LNCAP (cell line): ENCODE measurements at regions not wholly inside any gene's neighbourhood (a gene's known extent, or its start where the extent isn't known, plus 50 kb on each side); places are given as distances from the start of the nearest gene placed in this dataset.

Experiments
- TF ChIP-seq, protein P1 (sequence below): fragments of 450-650 bp; IDR thresholded peaks from 2 replicates; pipeline ENCODE4 v1.5.1; 2017; ENCODE audit warnings: mild to moderate bottlenecking

DNA sequence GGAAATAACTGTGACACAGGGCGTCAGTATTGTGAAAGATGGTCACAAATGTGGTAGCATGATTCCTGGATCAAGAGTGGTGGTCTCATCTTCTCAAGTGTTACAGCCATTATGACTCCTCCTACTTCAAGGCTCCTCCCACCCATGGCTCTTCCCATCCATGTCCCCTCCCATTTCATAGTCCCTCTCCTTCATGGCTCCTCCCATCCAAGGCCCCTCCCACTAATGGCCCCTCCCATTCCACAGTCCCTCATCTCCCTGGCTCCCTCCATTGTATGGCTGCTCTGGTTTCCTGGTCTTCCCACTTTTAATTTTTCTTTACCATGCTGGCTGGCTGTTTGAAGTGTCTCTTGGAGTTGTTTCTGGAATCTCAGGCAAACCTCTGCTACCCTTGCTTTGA, 1375.2 kb upstream of the TMEM132C start:
- TF ChIP-seq, protein P1, sequence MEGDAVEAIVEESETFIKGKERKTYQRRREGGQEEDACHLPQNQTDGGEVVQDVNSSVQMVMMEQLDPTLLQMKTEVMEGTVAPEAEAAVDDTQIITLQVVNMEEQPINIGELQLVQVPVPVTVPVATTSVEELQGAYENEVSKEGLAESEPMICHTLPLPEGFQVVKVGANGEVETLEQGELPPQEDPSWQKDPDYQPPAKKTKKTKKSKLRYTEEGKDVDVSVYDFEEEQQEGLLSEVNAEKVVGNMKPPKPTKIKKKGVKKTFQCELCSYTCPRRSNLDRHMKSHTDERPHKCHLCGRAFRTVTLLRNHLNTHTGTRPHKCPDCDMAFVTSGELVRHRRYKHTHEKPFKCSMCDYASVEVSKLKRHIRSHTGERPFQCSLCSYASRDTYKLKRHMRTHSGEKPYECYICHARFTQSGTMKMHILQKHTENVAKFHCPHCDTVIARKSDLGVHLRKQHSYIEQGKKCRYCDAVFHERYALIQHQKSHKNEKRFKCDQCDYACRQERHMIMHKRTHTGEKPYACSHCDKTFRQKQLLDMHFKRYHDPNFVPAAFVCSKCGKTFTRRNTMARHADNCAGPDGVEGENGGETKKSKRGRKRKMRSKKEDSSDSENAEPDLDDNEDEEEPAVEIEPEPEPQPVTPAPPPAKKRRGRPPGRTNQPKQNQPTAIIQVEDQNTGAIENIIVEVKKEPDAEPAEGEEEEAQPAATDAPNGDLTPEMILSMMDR, result no peak

DNA sequence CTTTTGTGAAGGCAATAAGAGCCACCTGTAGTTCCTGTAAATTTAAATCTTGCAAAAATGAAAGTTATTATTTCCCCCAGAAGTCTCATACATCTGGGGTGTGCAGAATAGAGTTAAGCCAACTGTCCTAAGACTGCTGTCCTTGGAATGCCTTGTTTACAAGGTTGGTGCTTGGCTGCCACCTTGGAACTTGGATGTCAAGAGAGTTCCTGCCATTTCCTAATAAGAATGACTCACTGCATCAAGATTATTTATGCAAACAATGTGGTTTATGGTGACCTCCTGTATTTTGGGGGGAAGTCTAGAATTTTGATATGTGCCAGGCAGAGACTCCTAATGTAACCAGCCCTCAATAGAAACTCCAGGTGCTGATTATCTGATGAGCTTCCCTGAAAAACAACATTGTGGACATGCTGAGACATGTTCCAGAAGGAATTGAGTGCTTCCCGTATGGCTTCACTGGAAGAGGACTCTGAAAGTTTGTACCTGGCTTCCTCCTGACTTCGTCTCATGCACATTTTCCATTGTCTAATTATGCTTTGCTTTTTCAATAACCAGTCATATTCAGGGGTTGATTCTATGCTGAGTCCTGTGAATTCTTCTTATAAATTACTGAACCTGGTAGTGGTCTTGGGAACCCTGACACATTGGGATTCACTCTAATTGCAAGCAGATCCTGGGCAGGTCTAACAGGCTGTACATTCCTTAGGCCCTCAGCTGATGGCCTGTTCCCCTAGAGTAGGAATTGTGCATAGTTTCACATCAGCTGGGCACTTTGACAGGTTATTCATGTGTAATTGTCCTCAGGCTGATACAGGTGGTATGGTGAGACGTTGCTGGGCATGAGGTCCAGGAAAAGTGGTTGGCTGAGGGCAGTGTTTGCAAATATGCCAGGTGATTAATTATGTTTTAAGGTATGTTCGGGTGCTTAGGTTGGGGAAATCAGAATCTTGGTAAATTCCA, 1370.7 kb upstream of the TMEM132C start:
- TF ChIP-seq, protein P1, result no peak

DNA sequence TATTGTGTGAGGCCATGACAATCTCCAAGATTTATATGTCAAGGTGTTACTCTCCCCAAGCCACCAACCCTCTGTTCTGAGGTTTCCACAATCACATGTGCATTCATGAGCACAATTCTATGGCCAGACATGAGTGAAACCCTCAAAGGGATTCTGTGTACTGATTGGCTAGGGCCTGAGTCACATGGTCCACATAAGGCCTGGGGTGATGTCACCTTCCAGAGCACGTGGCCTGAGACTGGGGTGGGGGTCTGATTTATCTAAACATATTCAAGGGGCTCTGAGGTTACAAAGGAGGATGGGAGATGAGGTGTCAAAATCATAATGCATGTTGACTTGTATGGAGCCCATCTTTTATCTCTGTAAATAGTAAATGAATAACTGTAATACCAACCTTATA, 1369.9 kb upstream of the TMEM132C start:
- TF ChIP-seq, protein P1, result no peak

DNA sequence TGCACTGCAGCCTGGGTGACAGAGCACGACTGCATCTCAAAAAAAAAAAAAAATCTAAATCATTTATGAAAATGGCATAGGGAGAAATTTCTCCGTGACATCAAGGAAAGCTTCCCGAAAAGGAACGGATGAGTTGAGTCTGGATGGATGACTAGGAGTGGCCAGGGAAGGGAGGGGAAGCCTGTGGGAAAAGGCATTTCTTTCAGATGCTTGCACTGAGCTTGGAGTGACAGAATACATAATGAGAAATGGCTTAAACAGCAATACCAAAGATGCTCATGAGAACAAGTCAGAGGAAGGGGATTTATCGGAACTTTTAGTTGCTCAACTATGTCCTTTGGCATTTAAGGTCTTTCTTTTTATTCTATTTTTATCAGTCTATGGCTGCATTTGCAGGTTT, 1369.2 kb upstream of the TMEM132C start:
- TF ChIP-seq, protein P1, result no peak

DNA sequence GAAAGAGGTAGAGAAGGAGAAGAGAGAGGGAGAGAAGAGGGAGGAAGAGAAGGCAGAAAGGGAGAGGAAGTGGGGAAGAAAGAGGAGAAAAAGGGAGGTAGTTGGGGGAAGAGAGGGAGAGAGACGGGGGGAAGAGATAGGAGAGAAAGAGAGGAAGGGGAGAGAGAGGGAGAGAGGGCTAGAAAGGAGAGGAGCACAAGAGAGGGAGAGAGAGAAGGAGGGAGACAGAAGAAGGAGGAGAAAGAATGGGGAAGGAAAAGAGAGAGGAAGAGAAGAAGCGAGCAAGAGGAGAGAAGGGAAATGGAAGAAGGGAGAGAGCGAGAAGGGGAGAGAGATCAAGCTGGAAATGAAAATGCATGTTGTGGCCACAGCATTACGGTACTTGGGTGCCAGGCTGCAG, 1368.4 kb upstream of the TMEM132C start:
- TF ChIP-seq, protein P1, result no peak

DNA sequence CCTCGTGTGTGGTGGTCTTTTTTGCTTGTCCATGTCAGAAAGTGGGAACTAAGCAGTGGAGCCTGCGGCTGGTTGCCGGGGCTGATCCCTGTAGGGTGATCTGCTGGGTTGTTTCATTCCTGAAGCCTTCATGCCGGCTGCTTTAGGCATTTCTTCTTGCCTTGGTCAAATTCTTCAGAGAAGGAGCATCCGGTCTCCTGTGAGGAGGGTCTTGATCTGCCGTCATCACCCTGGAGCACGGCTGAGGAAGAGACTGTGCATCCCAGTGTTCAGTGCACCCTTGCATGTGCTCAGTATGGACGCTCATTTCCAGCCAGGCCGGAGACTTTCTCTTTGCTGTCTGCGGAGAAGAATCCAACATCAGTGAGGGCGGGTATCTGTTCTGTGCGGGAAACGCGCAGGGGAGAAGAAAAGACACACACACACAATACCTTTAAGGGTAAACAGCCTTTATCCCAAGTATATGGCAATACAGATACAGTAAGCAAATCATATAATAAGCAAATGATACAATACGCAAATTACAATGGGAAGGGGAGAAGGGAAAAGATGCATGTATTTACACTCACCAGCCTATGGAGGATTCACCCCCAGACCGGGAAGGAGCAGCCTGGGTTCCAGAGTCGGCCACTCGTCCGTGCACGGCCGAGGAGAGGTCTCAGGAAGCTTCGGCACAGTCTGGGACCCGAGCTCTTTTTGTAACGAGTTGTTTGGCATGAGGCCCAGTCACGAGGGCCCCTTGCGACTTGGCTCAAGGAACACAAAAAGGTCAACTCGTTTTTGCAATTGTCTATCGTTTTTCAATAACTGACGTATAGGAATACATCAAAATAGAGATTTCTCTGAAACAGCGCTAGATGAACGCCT, 1366.8 kb upstream of the TMEM132C start:
- TF ChIP-seq, protein P1, result no peak

DNA sequence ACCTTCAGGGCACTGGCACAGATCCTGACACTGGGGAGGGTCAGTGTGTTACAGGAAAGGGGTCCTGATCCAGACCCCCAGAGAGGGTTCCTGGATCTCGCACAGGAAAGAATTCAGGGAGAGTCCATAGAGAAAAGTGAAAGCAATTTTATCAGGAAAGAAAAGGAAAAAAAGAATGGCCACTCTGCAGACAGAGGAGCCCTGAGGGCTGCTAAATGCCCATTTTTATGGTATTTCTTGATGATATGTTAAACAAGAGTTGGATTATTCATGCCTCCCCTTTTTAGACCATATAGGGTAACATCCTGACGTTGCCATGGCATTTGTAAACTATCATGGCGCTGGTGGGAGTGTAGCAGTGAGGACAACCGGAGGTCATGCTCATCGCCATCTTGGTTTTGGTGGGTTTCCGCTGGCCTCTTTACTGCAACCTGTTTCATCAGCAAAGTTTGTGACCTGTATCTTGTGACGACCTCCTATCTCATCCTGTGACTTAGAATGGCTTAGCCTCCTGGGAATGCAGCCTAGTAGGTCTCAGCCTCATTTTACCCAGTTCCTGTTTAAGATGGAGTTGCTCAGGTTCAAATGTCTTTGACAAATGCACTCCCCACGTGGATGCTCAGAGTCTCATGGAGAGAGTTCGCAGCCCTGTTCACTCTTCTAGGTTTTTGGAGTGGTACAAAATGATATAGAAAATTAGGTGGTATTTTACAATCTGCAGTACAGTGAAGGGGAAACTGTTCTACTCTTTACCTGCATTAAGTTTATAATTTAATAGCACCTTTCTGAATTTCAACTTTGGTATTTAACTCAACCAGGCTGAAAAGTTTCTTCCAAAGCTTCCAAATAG, 1363.7 kb upstream of the TMEM132C start:
- TF ChIP-seq, protein P1, result no peak
